ENCODE measurements at regions not wholly inside any gene's neighbourhood (a gene's known extent, or its start where the extent isn't known, plus 50 kb on each side); places are given as distances from the start of the nearest gene placed in this dataset.

DNA sequence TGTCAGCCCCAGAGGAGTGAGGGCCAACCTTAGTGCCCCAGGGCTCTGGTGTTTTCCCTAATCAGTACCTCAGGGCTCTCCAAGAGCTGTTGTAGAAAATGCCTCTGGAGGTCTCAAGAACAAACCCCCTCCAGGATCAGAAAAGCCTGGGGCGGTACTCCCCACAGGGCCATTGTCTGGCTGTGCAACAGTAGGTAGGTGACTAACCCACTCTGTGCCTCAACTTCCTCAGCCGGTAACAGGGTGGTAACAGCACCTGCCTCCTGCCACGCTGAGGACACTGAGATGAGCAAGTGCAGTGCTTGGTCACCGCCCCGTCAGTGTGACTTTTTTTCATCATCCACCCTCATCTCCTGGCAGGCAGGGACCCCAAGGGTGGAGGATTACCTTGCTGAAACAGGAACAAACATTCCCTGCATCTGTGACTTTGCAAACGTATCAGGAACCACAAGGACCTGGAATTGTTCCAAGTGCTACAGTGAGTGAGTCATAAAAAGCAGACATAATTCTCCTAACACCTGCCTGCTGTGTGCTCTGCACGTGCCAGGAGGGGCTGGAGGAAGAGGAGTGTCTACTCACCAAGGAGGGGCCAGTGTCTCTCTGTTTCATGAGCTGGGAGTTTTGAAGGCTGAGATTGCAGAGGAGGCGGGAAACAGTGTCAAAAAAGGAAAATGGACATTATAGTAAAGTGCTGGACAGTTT is 440.8 kb downstream of the NPHP4 start:
- TF ChIP-seq CTCF (conservative IDR thresholded peaks at IDR 0.05; ENCODE audit: low read depth, low read length) = no peak
- H3K4me3 ChIP-seq (ENCODE audit: low read depth, low read length) = no peak overlapping the region
- no peak for DNase-seq (ENCODE audit: low read depth)

GRCh38 chr1:5548266-5548665 is 444.0 kb downstream of the NPHP4 start:
- H3K4me3 ChIP-seq (ENCODE audit: low read depth, low read length) = no peak overlapping the region
- no peak for DNase-seq (ENCODE audit: low read depth)
- TF ChIP-seq CTCF (conservative IDR thresholded peaks at IDR 0.05; ENCODE audit: low read depth, low read length) = no peak

- no peak for TF ChIP-seq CTCF (conservative IDR thresholded peaks at IDR 0.05; ENCODE audit: low read depth, low read length)
- H3K4me3 ChIP-seq (ENCODE audit: low read depth, low read length) = no peak overlapping the region
- no peak for DNase-seq (ENCODE audit: low read depth)
These were observed 449.0 kb downstream of the NPHP4 start for GRCh38 chr1:5543235-5543634.

DNA sequence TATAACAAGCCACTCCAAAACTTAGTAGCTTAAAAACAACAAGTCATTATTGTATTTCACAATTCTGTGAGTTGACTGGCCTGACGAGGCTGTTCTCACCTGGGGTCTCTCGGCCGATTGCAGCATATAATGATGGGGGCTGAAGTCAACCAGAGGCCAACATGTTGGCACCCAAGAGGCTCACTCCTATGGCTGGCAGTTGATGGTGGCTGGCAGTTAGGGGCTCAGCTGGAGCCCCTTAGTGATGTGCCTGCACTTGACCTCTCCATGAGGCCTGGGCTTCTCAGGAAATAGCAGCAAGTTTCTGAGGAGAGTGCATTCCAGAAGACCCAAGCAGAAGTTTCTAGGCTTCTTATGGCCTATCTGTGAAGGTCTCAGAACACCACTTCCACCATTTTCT is 459.4 kb downstream of the NPHP4 start:
- TF ChIP-seq CTCF (conservative IDR thresholded peaks at IDR 0.05; ENCODE audit: low read depth, low read length) = no peak
- no peak for DNase-seq (ENCODE audit: low read depth)
- H3K4me3 ChIP-seq (ENCODE audit: low read depth, low read length) = no peak overlapping the region

- TF ChIP-seq CTCF (conservative IDR thresholded peaks at IDR 0.05; ENCODE audit: low read depth, low read length) = no peak
- DNase-seq (ENCODE audit: low read depth) = no peak
- no peak overlapping the region for H3K4me3 ChIP-seq (ENCODE audit: low read depth, low read length)
These were observed 465.2 kb downstream of the NPHP4 start for GRCh38 chr1:5526822-5527551.

- no peak for DNase-seq (ENCODE audit: low read depth)
- TF ChIP-seq CTCF (conservative IDR thresholded peaks at IDR 0.05; ENCODE audit: low read depth, low read length) = no peak
- no peak overlapping the region for H3K4me3 ChIP-seq (ENCODE audit: low read depth, low read length)
These were observed 465.9 kb downstream of the NPHP4 start for GRCh38 chr1:5526385-5526750.

All from epithelial cell of proximal tubule (primary cell).